NOMO-1 treated with DMSO at 0.1 percent for 48 hours (cell line): ENCODE measurements at regions not wholly inside any gene's neighbourhood (a gene's known extent, or its start where the extent isn't known, plus 50 kb on each side); places are given as distances from the start of the nearest gene placed in this dataset.

Experiments used
- DNase-seq: peaks from one replicate; lab custom pipeline; 2025; ENCODE audit not compliant: unreplicated experiment; lab: John Stamatoyannopoulos, UW

GRCh38 chr17:31593806-31594205 is 202.3 kb downstream of the RAB11FIP4 start:
- no peak for DNase-seq

GRCh38 chr17:31591924-31592323 is 200.4 kb downstream of the RAB11FIP4 start:
- DNase-seq: no peak

- no peak for DNase-seq
Measured at GRCh38 chr17:31588512-31588911, 197.0 kb downstream of the RAB11FIP4 start.

GRCh38 chr17:31588034-31588433 is 196.6 kb downstream of the RAB11FIP4 start:
- no peak for DNase-seq
